ENCODE measurements at regions not wholly inside any gene's neighbourhood (a gene's known extent, or its start where the extent isn't known, plus 50 kb on each side); places are given as distances from the start of the nearest gene placed in this dataset.

DNA sequence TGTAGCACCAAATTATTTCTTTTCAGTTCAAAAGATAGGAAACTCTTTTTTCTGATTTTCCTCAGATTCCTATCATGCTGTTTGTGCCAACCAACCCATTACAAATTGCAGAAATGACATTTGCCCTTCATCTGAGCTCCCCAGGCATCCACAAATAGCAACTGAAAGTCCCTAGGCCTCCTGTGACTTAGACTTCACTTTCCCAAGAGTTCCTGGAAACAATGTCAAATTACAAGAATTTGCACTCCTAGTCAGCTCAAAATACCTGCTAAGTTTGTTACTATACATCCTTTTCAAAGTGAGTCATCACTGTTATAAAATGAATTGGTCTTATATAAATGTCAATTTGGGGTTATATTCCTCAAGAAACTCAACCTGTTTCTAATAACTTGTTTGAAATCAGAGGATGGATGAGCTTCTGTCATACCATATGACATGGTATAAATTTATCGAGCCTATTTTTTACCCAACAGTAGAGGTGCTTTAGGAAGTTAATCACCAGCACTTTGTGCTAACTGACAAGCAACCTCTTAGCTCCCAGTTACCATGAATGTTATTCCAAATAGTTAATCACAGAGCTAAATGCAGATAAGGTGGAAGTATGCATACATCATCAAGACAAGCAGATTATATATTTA lies 256.5 kb downstream of the HACE1 start:
- TF ChIP-seq, protein P1, sequence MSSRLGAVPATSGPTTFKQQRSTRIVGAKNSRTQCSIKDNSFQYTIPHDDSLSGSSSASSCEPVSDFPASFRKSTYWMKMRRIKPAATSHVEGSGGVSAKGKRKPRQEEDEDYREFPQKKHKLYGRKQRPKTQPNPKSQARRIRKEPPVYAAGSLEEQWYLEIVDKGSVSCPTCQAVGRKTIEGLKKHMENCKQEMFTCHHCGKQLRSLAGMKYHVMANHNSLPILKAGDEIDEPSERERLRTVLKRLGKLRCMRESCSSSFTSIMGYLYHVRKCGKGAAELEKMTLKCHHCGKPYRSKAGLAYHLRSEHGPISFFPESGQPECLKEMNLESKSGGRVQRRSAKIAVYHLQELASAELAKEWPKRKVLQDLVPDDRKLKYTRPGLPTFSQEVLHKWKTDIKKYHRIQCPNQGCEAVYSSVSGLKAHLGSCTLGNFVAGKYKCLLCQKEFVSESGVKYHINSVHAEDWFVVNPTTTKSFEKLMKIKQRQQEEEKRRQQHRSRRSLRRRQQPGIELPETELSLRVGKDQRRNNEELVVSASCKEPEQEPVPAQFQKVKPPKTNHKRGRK (CRISPR knock-in tag; IDR thresholded peaks at IDR 0.05; ENCODE audit: borderline replicate concordance), result no peak
- TF ChIP-seq, protein P2, sequence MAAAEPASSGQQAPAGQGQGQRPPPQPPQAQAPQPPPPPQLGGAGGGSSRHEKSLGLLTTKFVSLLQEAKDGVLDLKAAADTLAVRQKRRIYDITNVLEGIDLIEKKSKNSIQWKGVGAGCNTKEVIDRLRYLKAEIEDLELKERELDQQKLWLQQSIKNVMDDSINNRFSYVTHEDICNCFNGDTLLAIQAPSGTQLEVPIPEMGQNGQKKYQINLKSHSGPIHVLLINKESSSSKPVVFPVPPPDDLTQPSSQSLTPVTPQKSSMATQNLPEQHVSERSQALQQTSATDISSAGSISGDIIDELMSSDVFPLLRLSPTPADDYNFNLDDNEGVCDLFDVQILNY (CRISPR knock-in tag; IDR thresholded peaks at IDR 0.05), result no peak
- TF ChIP-seq, protein P3, sequence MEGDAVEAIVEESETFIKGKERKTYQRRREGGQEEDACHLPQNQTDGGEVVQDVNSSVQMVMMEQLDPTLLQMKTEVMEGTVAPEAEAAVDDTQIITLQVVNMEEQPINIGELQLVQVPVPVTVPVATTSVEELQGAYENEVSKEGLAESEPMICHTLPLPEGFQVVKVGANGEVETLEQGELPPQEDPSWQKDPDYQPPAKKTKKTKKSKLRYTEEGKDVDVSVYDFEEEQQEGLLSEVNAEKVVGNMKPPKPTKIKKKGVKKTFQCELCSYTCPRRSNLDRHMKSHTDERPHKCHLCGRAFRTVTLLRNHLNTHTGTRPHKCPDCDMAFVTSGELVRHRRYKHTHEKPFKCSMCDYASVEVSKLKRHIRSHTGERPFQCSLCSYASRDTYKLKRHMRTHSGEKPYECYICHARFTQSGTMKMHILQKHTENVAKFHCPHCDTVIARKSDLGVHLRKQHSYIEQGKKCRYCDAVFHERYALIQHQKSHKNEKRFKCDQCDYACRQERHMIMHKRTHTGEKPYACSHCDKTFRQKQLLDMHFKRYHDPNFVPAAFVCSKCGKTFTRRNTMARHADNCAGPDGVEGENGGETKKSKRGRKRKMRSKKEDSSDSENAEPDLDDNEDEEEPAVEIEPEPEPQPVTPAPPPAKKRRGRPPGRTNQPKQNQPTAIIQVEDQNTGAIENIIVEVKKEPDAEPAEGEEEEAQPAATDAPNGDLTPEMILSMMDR (IDR thresholded peaks at IDR 0.05), result no peak
- TF ChIP-seq, protein P4, sequence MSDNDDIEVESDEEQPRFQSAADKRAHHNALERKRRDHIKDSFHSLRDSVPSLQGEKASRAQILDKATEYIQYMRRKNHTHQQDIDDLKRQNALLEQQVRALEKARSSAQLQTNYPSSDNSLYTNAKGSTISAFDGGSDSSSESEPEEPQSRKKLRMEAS (CRISPR knock-in tag; IDR thresholded peaks at IDR 0.05), result no peak
- TF ChIP-seq, protein P5, sequence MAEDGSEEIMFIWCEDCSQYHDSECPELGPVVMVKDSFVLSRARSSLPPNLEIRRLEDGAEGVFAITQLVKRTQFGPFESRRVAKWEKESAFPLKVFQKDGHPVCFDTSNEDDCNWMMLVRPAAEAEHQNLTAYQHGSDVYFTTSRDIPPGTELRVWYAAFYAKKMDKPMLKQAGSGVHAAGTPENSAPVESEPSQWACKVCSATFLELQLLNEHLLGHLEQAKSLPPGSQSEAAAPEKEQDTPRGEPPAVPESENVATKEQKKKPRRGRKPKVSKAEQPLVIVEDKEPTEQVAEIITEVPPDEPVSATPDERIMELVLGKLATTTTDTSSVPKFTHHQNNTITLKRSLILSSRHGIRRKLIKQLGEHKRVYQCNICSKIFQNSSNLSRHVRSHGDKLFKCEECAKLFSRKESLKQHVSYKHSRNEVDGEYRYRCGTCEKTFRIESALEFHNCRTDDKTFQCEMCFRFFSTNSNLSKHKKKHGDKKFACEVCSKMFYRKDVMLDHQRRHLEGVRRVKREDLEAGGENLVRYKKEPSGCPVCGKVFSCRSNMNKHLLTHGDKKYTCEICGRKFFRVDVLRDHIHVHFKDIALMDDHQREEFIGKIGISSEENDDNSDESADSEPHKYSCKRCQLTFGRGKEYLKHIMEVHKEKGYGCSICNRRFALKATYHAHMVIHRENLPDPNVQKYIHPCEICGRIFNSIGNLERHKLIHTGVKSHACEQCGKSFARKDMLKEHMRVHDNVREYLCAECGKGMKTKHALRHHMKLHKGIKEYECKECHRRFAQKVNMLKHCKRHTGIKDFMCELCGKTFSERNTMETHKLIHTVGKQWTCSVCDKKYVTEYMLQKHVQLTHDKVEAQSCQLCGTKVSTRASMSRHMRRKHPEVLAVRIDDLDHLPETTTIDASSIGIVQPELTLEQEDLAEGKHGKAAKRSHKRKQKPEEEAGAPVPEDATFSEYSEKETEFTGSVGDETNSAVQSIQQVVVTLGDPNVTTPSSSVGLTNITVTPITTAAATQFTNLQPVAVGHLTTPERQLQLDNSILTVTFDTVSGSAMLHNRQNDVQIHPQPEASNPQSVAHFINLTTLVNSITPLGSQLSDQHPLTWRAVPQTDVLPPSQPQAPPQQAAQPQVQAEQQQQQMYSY (CRISPR knock-in tag; IDR thresholded peaks at IDR 0.05), result no peak
- TF ChIP-seq NR1H2 (CRISPR knock-in tag; IDR thresholded peaks at IDR 0.05) (no peak), ELF4 (CRISPR knock-in tag; IDR thresholded peaks at IDR 0.05; ENCODE audit: low read depth) (no peak), SOX15 (CRISPR knock-in tag; IDR thresholded peaks at IDR 0.05) (no peak), ETV6 (CRISPR knock-in tag; IDR thresholded peaks at IDR 0.05) (no peak)
- TF ChIP-seq, protein P6, sequence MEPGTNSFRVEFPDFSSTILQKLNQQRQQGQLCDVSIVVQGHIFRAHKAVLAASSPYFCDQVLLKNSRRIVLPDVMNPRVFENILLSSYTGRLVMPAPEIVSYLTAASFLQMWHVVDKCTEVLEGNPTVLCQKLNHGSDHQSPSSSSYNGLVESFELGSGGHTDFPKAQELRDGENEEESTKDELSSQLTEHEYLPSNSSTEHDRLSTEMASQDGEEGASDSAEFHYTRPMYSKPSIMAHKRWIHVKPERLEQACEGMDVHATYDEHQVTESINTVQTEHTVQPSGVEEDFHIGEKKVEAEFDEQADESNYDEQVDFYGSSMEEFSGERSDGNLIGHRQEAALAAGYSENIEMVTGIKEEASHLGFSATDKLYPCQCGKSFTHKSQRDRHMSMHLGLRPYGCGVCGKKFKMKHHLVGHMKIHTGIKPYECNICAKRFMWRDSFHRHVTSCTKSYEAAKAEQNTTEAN (CRISPR knock-in tag; IDR thresholded peaks at IDR 0.05), result no peak
- TF ChIP-seq, protein P7, sequence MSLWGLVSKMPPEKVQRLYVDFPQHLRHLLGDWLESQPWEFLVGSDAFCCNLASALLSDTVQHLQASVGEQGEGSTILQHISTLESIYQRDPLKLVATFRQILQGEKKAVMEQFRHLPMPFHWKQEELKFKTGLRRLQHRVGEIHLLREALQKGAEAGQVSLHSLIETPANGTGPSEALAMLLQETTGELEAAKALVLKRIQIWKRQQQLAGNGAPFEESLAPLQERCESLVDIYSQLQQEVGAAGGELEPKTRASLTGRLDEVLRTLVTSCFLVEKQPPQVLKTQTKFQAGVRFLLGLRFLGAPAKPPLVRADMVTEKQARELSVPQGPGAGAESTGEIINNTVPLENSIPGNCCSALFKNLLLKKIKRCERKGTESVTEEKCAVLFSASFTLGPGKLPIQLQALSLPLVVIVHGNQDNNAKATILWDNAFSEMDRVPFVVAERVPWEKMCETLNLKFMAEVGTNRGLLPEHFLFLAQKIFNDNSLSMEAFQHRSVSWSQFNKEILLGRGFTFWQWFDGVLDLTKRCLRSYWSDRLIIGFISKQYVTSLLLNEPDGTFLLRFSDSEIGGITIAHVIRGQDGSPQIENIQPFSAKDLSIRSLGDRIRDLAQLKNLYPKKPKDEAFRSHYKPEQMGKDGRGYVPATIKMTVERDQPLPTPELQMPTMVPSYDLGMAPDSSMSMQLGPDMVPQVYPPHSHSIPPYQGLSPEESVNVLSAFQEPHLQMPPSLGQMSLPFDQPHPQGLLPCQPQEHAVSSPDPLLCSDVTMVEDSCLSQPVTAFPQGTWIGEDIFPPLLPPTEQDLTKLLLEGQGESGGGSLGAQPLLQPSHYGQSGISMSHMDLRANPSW (CRISPR knock-in tag; conservative IDR thresholded peaks at IDR 0.05; ENCODE audit: low read depth), result no peak
- TF ChIP-seq, protein P8, sequence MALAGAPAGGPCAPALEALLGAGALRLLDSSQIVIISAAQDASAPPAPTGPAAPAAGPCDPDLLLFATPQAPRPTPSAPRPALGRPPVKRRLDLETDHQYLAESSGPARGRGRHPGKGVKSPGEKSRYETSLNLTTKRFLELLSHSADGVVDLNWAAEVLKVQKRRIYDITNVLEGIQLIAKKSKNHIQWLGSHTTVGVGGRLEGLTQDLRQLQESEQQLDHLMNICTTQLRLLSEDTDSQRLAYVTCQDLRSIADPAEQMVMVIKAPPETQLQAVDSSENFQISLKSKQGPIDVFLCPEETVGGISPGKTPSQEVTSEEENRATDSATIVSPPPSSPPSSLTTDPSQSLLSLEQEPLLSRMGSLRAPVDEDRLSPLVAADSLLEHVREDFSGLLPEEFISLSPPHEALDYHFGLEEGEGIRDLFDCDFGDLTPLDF (CRISPR knock-in tag; IDR thresholded peaks at IDR 0.05), result no peak

Data from WTC11 (cell line).